ENCODE measurements at regions not wholly inside any gene's neighbourhood (a gene's known extent, or its start where the extent isn't known, plus 50 kb on each side); places are given as distances from the start of the nearest gene placed in this dataset.
A peak's percentile ranks its signal among the peaks of the same experiment; 100 is the strongest.

- DNase-seq (ENCODE audit: low read depth, low spot score), result no peak
- H3K36me3 ChIP-seq (ENCODE audit: insufficient read depth, low read length), result no peaks in the 10 kb centered on the region
- no peak overlapping the region for H3K27ac ChIP-seq
- H3K9ac ChIP-seq (ENCODE audit: insufficient read length), result no peak overlapping the region
- no peaks in the 10 kb centered on the region for H3K9me3 ChIP-seq (ENCODE audit: low read depth, low read length)
- no peak overlapping the region for H3K4me3 ChIP-seq
- TF ChIP-seq POLR2AphosphoS5 (IDR thresholded peaks at IDR 0.05; ENCODE audit: borderline replicate concordance, low read depth, low read length) (no peak), EZH2 (IDR thresholded peaks at IDR 0.05) (no peak), FOXP2 (optimal IDR thresholded peaks at IDR 0.05; ENCODE audit: control extremely low read depth, extremely low read length, insufficient read depth) (no peak)
These were observed 180.7 kb upstream of the PITRM1 start for GRCh38 chr10:3353235-3353634.

- H3K9ac ChIP-seq (ENCODE audit: insufficient read length), result no peak overlapping the region
- no peaks in the 10 kb centered on the region for H3K36me3 ChIP-seq (ENCODE audit: insufficient read depth, low read length)
- H3K4me3 ChIP-seq, result no peak overlapping the region
- no peaks in the 10 kb centered on the region for H3K9me3 ChIP-seq (ENCODE audit: low read depth, low read length)
- no peak overlapping the region for H3K27ac ChIP-seq
- no peak for DNase-seq (ENCODE audit: low read depth, low spot score)
- no peak for TF ChIP-seq FOXP2 (optimal IDR thresholded peaks at IDR 0.05; ENCODE audit: control extremely low read depth, extremely low read length, insufficient read depth)
- TF ChIP-seq EZH2 (IDR thresholded peaks at IDR 0.05), result no peak
- no peak for TF ChIP-seq POLR2AphosphoS5 (IDR thresholded peaks at IDR 0.05; ENCODE audit: borderline replicate concordance, low read depth, low read length)
These were observed 178.2 kb upstream of the PITRM1 start for GRCh38 chr10:3350617-3351258.

- no peak overlapping the region for H3K4me3 ChIP-seq
- H3K27ac ChIP-seq, result no peak overlapping the region
- no peak for DNase-seq (ENCODE audit: low read depth, low spot score)
- H3K36me3 ChIP-seq (ENCODE audit: insufficient read depth, low read length), result no peaks in the 10 kb centered on the region
- no peaks in the 10 kb centered on the region for H3K9me3 ChIP-seq (ENCODE audit: low read depth, low read length)
- TF ChIP-seq FOXP2 (optimal IDR thresholded peaks at IDR 0.05; ENCODE audit: control extremely low read depth, extremely low read length, insufficient read depth), result no peak
- no peak overlapping the region for H3K9ac ChIP-seq (ENCODE audit: insufficient read length)
These were observed 177.6 kb upstream of the PITRM1 start for GRCh38 chr10:3350205-3350604.

GRCh38 chr10:3348564-3348963 is 176.0 kb upstream of the PITRM1 start:
- no peaks in the 10 kb centered on the region for H3K36me3 ChIP-seq (ENCODE audit: insufficient read depth, low read length)
- H3K4me3 ChIP-seq, result no peak overlapping the region
- no peak for DNase-seq (ENCODE audit: low read depth, low spot score)
- H3K27ac ChIP-seq, result no peak overlapping the region
- no peak for TF ChIP-seq FOXP2 (optimal IDR thresholded peaks at IDR 0.05; ENCODE audit: control extremely low read depth, extremely low read length, insufficient read depth)
- no peak for TF ChIP-seq POLR2AphosphoS5 (IDR thresholded peaks at IDR 0.05; ENCODE audit: borderline replicate concordance, low read depth, low read length)
- TF ChIP-seq EZH2 (IDR thresholded peaks at IDR 0.05), result no peak
- no peak overlapping the region for H3K9ac ChIP-seq (ENCODE audit: insufficient read length)
- H3K9me3 ChIP-seq (ENCODE audit: low read depth, low read length), result no peaks in the 10 kb centered on the region

- Histone ChIP-seq H3K36me3 (ENCODE audit: insufficient read depth, low read length) (no peaks in the 10 kb centered on the region), H3K9me3 (ENCODE audit: low read depth, low read length) (no peaks in the 10 kb centered on the region), H3K4me3 (no peak overlapping the region), H3K27ac (no peak overlapping the region), H3K9ac (ENCODE audit: insufficient read length) (no peak overlapping the region)
- TF ChIP-seq POLR2AphosphoS5 (IDR thresholded peaks at IDR 0.05; ENCODE audit: borderline replicate concordance, low read depth, low read length) (no peak), FOXP2 (optimal IDR thresholded peaks at IDR 0.05; ENCODE audit: control extremely low read depth, extremely low read length, insufficient read depth) (no peak), EZH2 (IDR thresholded peaks at IDR 0.05) (no peak)
- DNase-seq (ENCODE audit: low read depth, low spot score), result no peak
These were observed 175.0 kb upstream of the PITRM1 start for GRCh38 chr10:3347413-3348182.

GRCh38 chr10:3346851-3347250 is 174.3 kb upstream of the PITRM1 start:
- DNase-seq (ENCODE audit: low read depth, low spot score), result no peak

GRCh38 chr10:3342771-3343170 is 170.2 kb upstream of the PITRM1 start:
- no peak overlapping the region for H3K27ac ChIP-seq
- H3K36me3 ChIP-seq (ENCODE audit: insufficient read depth, low read length), result no peaks in the 10 kb centered on the region
- H3K9ac ChIP-seq (ENCODE audit: insufficient read length), result no peak overlapping the region
- no peak for DNase-seq (ENCODE audit: low read depth, low spot score)
- no peak overlapping the region for H3K4me3 ChIP-seq
- TF ChIP-seq POLR2AphosphoS5 (IDR thresholded peaks at IDR 0.05; ENCODE audit: borderline replicate concordance, low read depth, low read length), result no peak
- H3K9me3 ChIP-seq (ENCODE audit: low read depth, low read length), result no peaks in the 10 kb centered on the region

More at GRCh38 chr10:3346851-3347250, 174.3 kb upstream of the PITRM1 start:
- no peaks in the 10 kb centered on the region for H3K36me3 ChIP-seq (ENCODE audit: insufficient read depth, low read length)
- no peak overlapping the region for H3K4me3 ChIP-seq
- TF ChIP-seq FOXP2 (optimal IDR thresholded peaks at IDR 0.05; ENCODE audit: control extremely low read depth, extremely low read length, insufficient read depth), result no peak
- TF ChIP-seq EZH2 (IDR thresholded peaks at IDR 0.05), result no peak
- TF ChIP-seq POLR2AphosphoS5 (IDR thresholded peaks at IDR 0.05; ENCODE audit: borderline replicate concordance, low read depth, low read length), result no peak
- H3K27ac ChIP-seq, result no peak overlapping the region
- no peak overlapping the region for H3K9ac ChIP-seq (ENCODE audit: insufficient read length)
- no peaks in the 10 kb centered on the region for H3K9me3 ChIP-seq (ENCODE audit: low read depth, low read length)

GRCh38 chr10:3340127-3340730 is 167.6 kb upstream of the PITRM1 start:
- Histone ChIP-seq H3K9ac (ENCODE audit: insufficient read length) (no peak overlapping the region), H3K4me3 (peak overlapping the region; percentile 64), H3K27ac (peak overlapping the region; percentile 57; the same call in 1 of the 2 replicates), H3K9me3 (ENCODE audit: low read depth, low read length) (no peaks in the 10 kb centered on the region), H3K36me3 (ENCODE audit: insufficient read depth, low read length) (no peaks in the 10 kb centered on the region)
- no peak for TF ChIP-seq POLR2AphosphoS5 (IDR thresholded peaks at IDR 0.05; ENCODE audit: borderline replicate concordance, low read depth, low read length)
- DNase-seq (ENCODE audit: low read depth, low spot score), result no peak
